ENCODE measurements at regions not wholly inside any gene's neighbourhood (a gene's known extent, or its start where the extent isn't known, plus 50 kb on each side); places are given as distances from the start of the nearest gene placed in this dataset.

- TF ChIP-seq HOMEZ (CRISPR knock-in tag; IDR thresholded peaks at IDR 0.05; ENCODE audit: low read depth) = no peak
- peak; percentile 61 for TF ChIP-seq SRSF1 (optimal IDR thresholded peaks at IDR 0.05; ENCODE audit: low read depth, low read length)
- TF ChIP-seq ZNF124 (CRISPR knock-in tag; IDR thresholded peaks at IDR 0.05) = 0 out of 2 replicates have a peak, but pooled peaks have one; percentile 42
- peak; percentile 56; the same call in 1 of the 2 replicates for TF ChIP-seq E2F1 (CRISPR knock-in tag; IDR thresholded peaks at IDR 0.05)
- TF ChIP-seq ZXDC (CRISPR knock-in tag; IDR thresholded peaks at IDR 0.05) = no peak
- no peak for TF ChIP-seq REL (CRISPR knock-in tag; conservative IDR thresholded peaks at IDR 0.05)
- TF ChIP-seq DBP (CRISPR knock-in tag; IDR thresholded peaks at IDR 0.05; ENCODE audit: not compliant biosample characterization) = no peak
- peak; percentile 95 for TF ChIP-seq PHF8 (CRISPR knock-in tag; IDR thresholded peaks at IDR 0.05)
- TF ChIP-seq KDM5A (IDR thresholded peaks at IDR 0.05; ENCODE audit: borderline replicate concordance, low read length) = no peak
- 0 out of 2 replicates have a peak, but pooled peaks have one; percentile 44 for TF ChIP-seq MEIS2 (CRISPR knock-in tag; IDR thresholded peaks at IDR 0.05)
- TF ChIP-seq TOPORS (CRISPR knock-in tag; IDR thresholded peaks at IDR 0.05) = peak; percentile 88; the same call in 1 of the 2 replicates
- TF ChIP-seq RAD51 (IDR thresholded peaks at IDR 0.05; ENCODE audit: borderline replicate concordance) = no peak
- TF ChIP-seq MLXIP (CRISPR knock-in tag; IDR thresholded peaks at IDR 0.05; ENCODE audit: borderline replicate concordance) = no peak; the same call in 1 of the 2 replicates
- no peak for TF ChIP-seq EP300 (IDR thresholded peaks at IDR 0.05; ENCODE audit: low read depth in 2 of 2, low read length in 2 of 2)
- TF ChIP-seq EP300 (CRISPR knock-in tag; IDR thresholded peaks at IDR 0.05; ENCODE audit: borderline replicate concordance) = no peak
- TF ChIP-seq RNF219 (CRISPR knock-in tag; IDR thresholded peaks at IDR 0.05) = no peak
These were observed 231.7 kb upstream of the SERP2 start (continued) for GRCh38 chr13:44141725-44142539.
